ENCODE measurements at regions not wholly inside any gene's neighbourhood (a gene's known extent, or its start where the extent isn't known, plus 50 kb on each side); places are given as distances from the start of the nearest gene placed in this dataset.

DNA sequence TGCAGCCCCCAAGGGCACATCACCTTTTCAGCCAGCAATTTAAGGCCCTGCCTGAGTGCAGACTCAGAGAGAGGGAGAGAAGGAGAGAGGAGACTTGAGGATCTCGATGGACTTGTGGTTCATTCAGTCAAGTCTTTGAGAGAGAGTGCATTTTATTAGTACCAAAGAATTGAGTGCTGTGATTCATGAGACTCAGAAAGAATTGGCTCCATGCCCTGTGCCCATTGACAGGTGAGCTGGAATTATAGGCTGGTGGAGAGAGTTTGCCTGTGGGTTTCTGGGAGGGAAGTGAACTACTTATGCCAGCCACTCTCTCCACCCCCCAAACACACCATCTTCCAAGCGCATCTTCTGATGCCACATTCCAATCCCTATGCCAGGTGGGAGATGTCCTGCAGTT is 236.8 kb downstream of the MN1 start:
- Histone ChIP-seq H2BK12ac (ENCODE audit: low read depth, low read length) (no peak overlapping the region), H2BK120ac (replicated peaks; ENCODE audit: low read depth, low read length) (no peak overlapping the region), H3K14ac (ENCODE audit: insufficient read length) (no peak overlapping the region), H2AFZ (ENCODE audit: low read length) (no peak overlapping the region), H3K27me3 (replicated peaks in 1 of 4; ENCODE audit: control insufficient read depth in 3 of 4, extremely low read depth in 1 of 4, insufficient read depth in 3 of 4, low read length in 3 of 4) (no peaks in the 10 kb centered on the region; a peak in 1 of 7 replicates), H4K91ac (replicated peaks; ENCODE audit: insufficient read length, low read length) (no peak overlapping the region), H2BK15ac (ENCODE audit: low read length) (no peak overlapping the region), H3K56ac (replicated peaks; ENCODE audit: insufficient read length, low read depth, low read length) (no peak overlapping the region), H3K79me1 (ENCODE audit: low read depth, low read length) (no peaks in the 10 kb centered on the region), H3K23ac (ENCODE audit: insufficient read length) (no peak overlapping the region), H3K23me2 (ENCODE audit: low read depth, low read length) (peaks cover 4% of the 10 kb centered on the region; the same call in 1 of the 2 replicates), H4K8ac (ENCODE audit: extremely low read depth, insufficient read depth, low read length) (no peak overlapping the region), H3K18ac (ENCODE audit: extremely low read depth, low read length) (no peak overlapping the region), H3K4me3 (ENCODE audit: extremely low read depth in 1 of 4, insufficient read depth in 2 of 4, low read depth in 3 of 4, low read length in 4 of 4) (no peak overlapping the region), H3K9ac (replicated peaks in 1 of 4; ENCODE audit: extremely low read depth in 1 of 4, low read depth in 3 of 4, low read length in 3 of 4) (no peak overlapping the region), H2BK5ac (ENCODE audit: low read depth, low read length) (no peak overlapping the region), H3K4ac (replicated peaks; ENCODE audit: insufficient read length, low read depth, low read length) (no peak overlapping the region), H3K4me2 (ENCODE audit: insufficient read depth in 1 of 2, low read depth in 2 of 2, low read length in 2 of 2) (no peak overlapping the region), H4K20me1 (replicated peaks in 1 of 2; ENCODE audit: control insufficient read depth in 1 of 2, insufficient read depth in 2 of 2, low read length in 2 of 2) (no peaks in the 10 kb centered on the region), H3K79me2 (ENCODE audit: control insufficient read depth in 1 of 2, insufficient read depth in 2 of 2, low read length in 2 of 2) (no peaks in the 10 kb centered on the region), H3K27ac (ENCODE audit: low read depth, low read length) (no peak overlapping the region), H3K36me3 (ENCODE audit: control insufficient read depth in 2 of 4, insufficient read depth in 4 of 4, low read length in 3 of 4) (no peaks in the 10 kb centered on the region), H3K9me3 (ENCODE audit: insufficient read depth in 2 of 2, low read depth in 1 of 2, low read length in 1 of 2) (peaks cover 2 to 3% of the 10 kb centered on the region in 2 experiments; a peak in 3 of 4 replicates), H4K5ac (ENCODE audit: insufficient read length, low read depth, low read length) (no peak overlapping the region), H2BK20ac (ENCODE audit: low read length) (no peak overlapping the region), H2AK5ac (ENCODE audit: low read depth, low read length) (no peak overlapping the region; the same call in 1 of the 2 replicates), H3K4me1 (replicated peaks in 1 of 4; ENCODE audit: control insufficient read depth in 3 of 4, insufficient read depth in 4 of 4, low read length in 3 of 4) (no peaks in the 10 kb centered on the region; a peak in 1 of 7 replicates)
- 83% methylated on average over 2 of the region's 2 CpGs; no CpG with 5 or more reads in 1 of the 2 experiments for WGBS, 2 experiments (ENCODE audit: extremely low coverage in 1 of 2, insufficient coverage in 1 of 2, insufficient read length in 1 of 2, insufficient replicate concordance in 2 of 2, low coverage in 1 of 2, low lambda C conversion rate in 2 of 2, missing lambda C conversion rate in 1 of 2)
- ChIA-PET CTCF (ENCODE audit: partially characterized antibody) (interaction anchor here (1.6 kb wide), 1 partner anchor 16 kb away, joined by 5 read pairs; no protein-coding TSS in a partner anchor), POLR2A (ENCODE audit: partially characterized antibody) (no interaction called here)
- DNase-seq (ENCODE audit: low read depth in 1 of 2, low spot score in 2 of 2) (no peak), FAIRE-seq (no peak)
- TF ChIP-seq EZH2 (IDR thresholded peaks at IDR 0.05; ENCODE audit: low read depth, low read length, severe bottlenecking): no peak
- TF ChIP-seq CTBP2 (IDR thresholded peaks at IDR 0.05; ENCODE audit: borderline replicate concordance, insufficient read depth, insufficient read length, low read length): no peak
- no peak for TF ChIP-seq TBP (IDR thresholded peaks at IDR 0.05; ENCODE audit: low read depth, low read length)
- no peak for TF ChIP-seq TAF1 (IDR thresholded peaks at IDR 0.05; ENCODE audit: low read depth, low read length)
- no peak for TF ChIP-seq SP2 (IDR thresholded peaks at IDR 0.05; ENCODE audit: low read length)
- no peak for TF ChIP-seq RNF2 (IDR thresholded peaks at IDR 0.05; ENCODE audit: borderline replicate concordance, low read depth, low read length, missing control alignments, poor library complexity, severe bottlenecking)
- TF ChIP-seq, protein P1, sequence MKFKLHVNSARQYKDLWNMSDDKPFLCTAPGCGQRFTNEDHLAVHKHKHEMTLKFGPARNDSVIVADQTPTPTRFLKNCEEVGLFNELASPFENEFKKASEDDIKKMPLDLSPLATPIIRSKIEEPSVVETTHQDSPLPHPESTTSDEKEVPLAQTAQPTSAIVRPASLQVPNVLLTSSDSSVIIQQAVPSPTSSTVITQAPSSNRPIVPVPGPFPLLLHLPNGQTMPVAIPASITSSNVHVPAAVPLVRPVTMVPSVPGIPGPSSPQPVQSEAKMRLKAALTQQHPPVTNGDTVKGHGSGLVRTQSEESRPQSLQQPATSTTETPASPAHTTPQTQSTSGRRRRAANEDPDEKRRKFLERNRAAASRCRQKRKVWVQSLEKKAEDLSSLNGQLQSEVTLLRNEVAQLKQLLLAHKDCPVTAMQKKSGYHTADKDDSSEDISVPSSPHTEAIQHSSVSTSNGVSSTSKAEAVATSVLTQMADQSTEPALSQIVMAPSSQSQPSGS (IDR thresholded peaks at IDR 0.05; ENCODE audit: low read length): no peak
- no peak for TF ChIP-seq NANOG (IDR thresholded peaks at IDR 0.05; ENCODE audit: insufficient read depth, low read depth, low read length, poor library complexity, severe bottlenecking)
- TF ChIP-seq SP1 (IDR thresholded peaks at IDR 0.05; ENCODE audit: low read depth, low read length): no peak
- no peak for TF ChIP-seq KDM1A (IDR thresholded peaks at IDR 0.05; ENCODE audit: borderline replicate concordance, low read length)
- no peak for TF ChIP-seq ASH2L (IDR thresholded peaks at IDR 0.05; ENCODE audit: low read length)
- TF ChIP-seq CREB1 (IDR thresholded peaks at IDR 0.05): no peak
- no peak for TF ChIP-seq CHD2 (IDR thresholded peaks at IDR 0.05; ENCODE audit: low read length)

Measured in H1 (cell line).